HUDEP-2 (cell line): ENCODE measurements at regions not wholly inside any gene's neighbourhood (a gene's known extent, or its start where the extent isn't known, plus 50 kb on each side); places are given as distances from the start of the nearest gene placed in this dataset.
A peak's percentile ranks its signal among the peaks of the same experiment; 100 is the strongest.
"Not testable (repeated sequence)": the region's sequence is repeated elsewhere in the genome, so short reads cannot be mapped to it uniquely, and the experiment has no call there.

Experiments
- DNase-seq, 76 experiments: peaks; one replicate each; lab custom pipeline; 2025; ENCODE audit not compliant: unreplicated experiment in 76 of 76; lab: John Stamatoyannopoulos, UW

GRCh38 chr12:13924286-13924685 lies 57.1 kb downstream of the GRIN2B start:
- no peak for DNase-seq

- no peak for DNase-seq
Measured at GRCh38 chr12:13918897-13919296, 62.5 kb downstream of the GRIN2B start.

- DNase-seq = no peak
Measured at GRCh38 chr12:13915096-13915495, 66.3 kb downstream of the GRIN2B start.

GRCh38 chr12:13913371-13913770 lies 68.0 kb downstream of the GRIN2B start:
- DNase-seq = no peak

GRCh38 chr12:13911756-13912554 lies 69.4 kb downstream of the GRIN2B start:
- DNase-seq = no peak

- no peak for DNase-seq
Measured at GRCh38 chr12:13905794-13906193, 75.6 kb downstream of the GRIN2B start.

- no peak for DNase-seq
Measured at GRCh38 chr12:13900718-13901117, 80.7 kb downstream of the GRIN2B start.

GRCh38 chr12:13898387-13898786 lies 83.0 kb downstream of the GRIN2B start:
- not testable (repeated sequence) for DNase-seq

GRCh38 chr12:13897811-13898210 lies 83.6 kb downstream of the GRIN2B start:
- DNase-seq = no peak

GRCh38 chr12:13896063-13896626 lies 85.3 kb downstream of the GRIN2B start:
- no peak for DNase-seq

- no peak for DNase-seq
Measured at GRCh38 chr12:13891902-13892301, 89.5 kb downstream of the GRIN2B start.

GRCh38 chr12:13890943-13891342 lies 90.5 kb downstream of the GRIN2B start:
- DNase-seq = no peak

- DNase-seq = no peak
Measured at GRCh38 chr12:13887779-13888388, 93.5 kb downstream of the GRIN2B start.

- no peak for DNase-seq
Measured at GRCh38 chr12:13882176-13882575, 99.2 kb downstream of the GRIN2B start.

- peak in 1 of 76 experiments; percentile 0 for DNase-seq
Measured at GRCh38 chr12:13880613-13881012, 100.8 kb downstream of the GRIN2B start.

- no peak for DNase-seq
Measured at GRCh38 chr12:13875744-13876143, 105.7 kb downstream of the GRIN2B start.

GRCh38 chr12:13870255-13870654 lies 111.1 kb downstream of the GRIN2B start:
- no peak for DNase-seq

GRCh38 chr12:13864081-13864673 lies 117.2 kb downstream of the GRIN2B start:
- DNase-seq = peak in 56 of 76 experiments; percentile 2 to 62 (median 27)

- DNase-seq = no peak
Measured at GRCh38 chr12:13857750-13858149, 123.7 kb downstream of the GRIN2B start.

GRCh38 chr12:13853471-13853870 lies 127.9 kb downstream of the GRIN2B start:
- no peak for DNase-seq

- no peak for DNase-seq
Measured at GRCh38 chr12:13851828-13852227, 129.6 kb downstream of the GRIN2B start.

GRCh38 chr12:13849456-13849855 lies 131.9 kb downstream of the GRIN2B start:
- no peak for DNase-seq
